K562 (cell line): ENCODE measurements at regions not wholly inside any gene's neighbourhood (a gene's known extent, or its start where the extent isn't known, plus 50 kb on each side); places are given as distances from the start of the nearest gene placed in this dataset.

Experiments used
- AFF4 ChIP-seq: sonication (generic); formaldehyde crosslinking; IDR thresholded peaks from 2 replicates; pipeline ENCODE4 v1.8.0; 2023; ENCODE audit warnings: mild to moderate bottlenecking, missing genetic modification reagents
- BRF2 ChIP-seq: IDR thresholded peaks from 3 replicates; pipeline ENCODE4 v1.6.1; 2011; ENCODE audit warnings: borderline replicate concordance, mild to moderate bottlenecking; ENCODE audit not compliant: insufficient read length, insufficient read depth
- CREB5 ChIP-seq: fragments of 250-450 bp; sonication (Bioruptor Pico); IDR thresholded peaks from 2 replicates; pipeline ENCODE4 v1.5.0; 2020; ENCODE audit warnings: mild to moderate bottlenecking
- HNRNPK ChIP-seq: fragments of 200-400 bp; formaldehyde crosslinking; IDR thresholded peaks from one replicate; pipeline ENCODE4 v1.6.1; 2018; ENCODE audit warnings: mild to moderate bottlenecking, low read depth, low read length; ENCODE audit not compliant: poor library complexity, severe bottlenecking
- MTA3 ChIP-seq: fragments of 450-650 bp; formaldehyde crosslinking; IDR thresholded peaks from 2 replicates; pipeline ENCODE4 v1.6.1; 2017; ENCODE audit warnings: mild to moderate bottlenecking, borderline replicate concordance
- POU5F1 ChIP-seq: fragments of 150-350 bp; IDR thresholded peaks from 2 replicates; pipeline ENCODE4 v1.6.1; 2014; ENCODE audit warnings: borderline replicate concordance, low read length, low read depth, mild to moderate bottlenecking; ENCODE audit not compliant: partially characterized antibody
- TEAD4 ChIP-seq, 2 experiments: sonication (generic) in 1 of 2; formaldehyde crosslinking in 1 of 2; IDR thresholded peaks; 2 replicates each; pipeline versions ENCODE4 v1.6.1 to v1.8.0; 2012 to 2022; ENCODE audit warnings: borderline replicate concordance in 1 of 2, inconsistent platforms in 1 of 2, low read length in 1 of 2, mild to moderate bottlenecking in 1 of 2, missing genetic modification reagents in 1 of 2
- ZNF23 ChIP-seq: fragments of 250-450 bp; sonication (Bioruptor Pico); IDR thresholded peaks from 2 replicates; pipeline ENCODE4 v1.4.0; 2020; ENCODE audit warnings: mild to moderate bottlenecking
- ZNF384 ChIP-seq: IDR thresholded peaks from 2 replicates; pipeline ENCODE4 v1.6.1; 2012; ENCODE audit warnings: low read depth, low read length, improper control_type of control experiment

- no peak for TF ChIP-seq POU5F1
- no peak for TF ChIP-seq TEAD4 (IDR thresholded peaks at IDR 0.05; ENCODE audit: low read length)
- TF ChIP-seq TEAD4 (CRISPR knock-in tag; IDR thresholded peaks at IDR 0.05; ENCODE audit: borderline replicate concordance) = no peak
- TF ChIP-seq CREB5 (CRISPR knock-in tag) = no peak
- TF ChIP-seq BRF2 = no peak
- TF ChIP-seq ZNF23 (CRISPR knock-in tag) = no peak
- no peak for TF ChIP-seq AFF4
- no peak for TF ChIP-seq MTA3
- TF ChIP-seq ZNF384 = no peak
- no peak for TF ChIP-seq HNRNPK
These were observed 313.2 kb upstream of the ETAA1 start for GRCh38 chr2:67083951-67084350.
